ENCODE measurements at regions not wholly inside any gene's neighbourhood (a gene's known extent, or its start where the extent isn't known, plus 50 kb on each side); places are given as distances from the start of the nearest gene placed in this dataset.

DNA sequence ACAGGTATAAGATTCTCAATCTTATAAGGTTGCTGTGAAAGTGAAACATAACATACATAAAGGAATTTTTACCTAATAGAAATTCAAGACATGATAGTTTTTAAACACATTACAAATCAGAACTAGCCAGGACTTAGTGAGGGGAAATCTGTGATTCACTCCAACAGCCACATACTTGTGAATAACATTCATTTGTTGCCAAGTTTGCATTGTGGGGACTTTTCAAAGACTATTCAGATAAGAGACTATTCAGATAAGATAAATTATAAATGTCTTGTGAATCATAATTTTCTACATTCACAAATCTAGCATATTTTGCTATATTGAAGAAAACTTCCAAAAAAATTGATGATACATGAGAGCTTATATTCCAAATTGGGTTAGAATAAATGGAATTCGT lies 345.3 kb upstream of the CDH20 start:
- DNase-seq (ENCODE audit: extremely low spot score), result no peak
- ChIA-PET CTCF (interaction anchor here (1.5 kb wide), 1 partner anchor 11 kb away, joined by 3 read pairs; no protein-coding TSS in a partner anchor), POLR2A (no interaction called here)
- no peak for TF ChIP-seq CTCF (IDR thresholded peaks at IDR 0.05; ENCODE audit: control extremely low read depth, extremely low read depth, low read depth, missing control alignments)

DNA sequence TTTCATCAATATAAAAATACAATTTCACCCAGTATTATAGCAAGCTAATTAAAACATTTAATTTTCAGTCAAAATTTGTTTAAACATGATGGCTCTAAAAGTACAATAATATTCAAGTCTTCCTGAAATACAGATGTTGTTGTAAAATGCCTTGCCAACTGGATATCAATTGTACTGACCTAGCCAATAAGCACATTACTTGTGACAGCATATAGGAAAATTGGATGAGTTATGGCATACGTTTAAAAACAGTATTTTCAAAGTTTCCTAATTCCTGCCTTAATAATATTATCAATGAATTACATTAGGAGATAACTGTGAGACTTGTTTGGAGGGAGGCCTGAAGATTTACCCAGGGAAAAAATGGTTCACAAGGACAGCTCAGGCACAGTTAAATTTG lies 336.9 kb upstream of the CDH20 start:
- POLR2A ChIA-PET, result no interaction called here
- no peak for TF ChIP-seq CTCF (IDR thresholded peaks at IDR 0.05; ENCODE audit: control extremely low read depth, extremely low read depth, low read depth, missing control alignments)
- CTCF ChIA-PET, result interaction anchor here (1.2 kb wide), 1 partner anchor 19 kb away, joined by 3 read pairs; no protein-coding TSS in a partner anchor
- no peak for DNase-seq (ENCODE audit: extremely low spot score)

- CTCF ChIA-PET, result no interaction called here
- POLR2A ChIA-PET, result no interaction called here
- DNase-seq (ENCODE audit: extremely low spot score), result no peak
- TF ChIP-seq CTCF (IDR thresholded peaks at IDR 0.05; ENCODE audit: control extremely low read depth, extremely low read depth, low read depth, missing control alignments), result no peak
These were observed 336.4 kb upstream of the CDH20 start for GRCh38 chr18:60996822-60997221.

DNA sequence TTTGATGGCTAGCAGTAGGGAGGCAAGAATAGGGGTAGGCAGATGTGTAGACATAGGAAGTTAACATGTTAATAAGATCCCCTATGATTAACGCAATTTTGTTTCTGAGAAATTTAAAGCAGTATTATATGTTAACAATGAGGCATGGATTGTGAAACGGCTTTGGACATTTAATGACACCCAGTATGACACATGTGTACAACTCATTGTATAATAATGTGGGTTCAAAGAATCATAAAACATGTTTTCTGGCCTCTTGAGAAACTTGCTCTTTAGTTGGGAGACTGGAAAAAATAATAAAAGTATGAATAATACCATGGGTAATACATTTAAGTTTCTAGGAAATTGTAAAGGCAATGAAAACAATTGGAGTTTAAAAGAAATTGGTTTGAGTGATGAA lies 332.1 kb upstream of the CDH20 start:
- POLR2A ChIA-PET, result no interaction called here
- no peak for DNase-seq (ENCODE audit: extremely low spot score)
- no peak for TF ChIP-seq CTCF (IDR thresholded peaks at IDR 0.05; ENCODE audit: control extremely low read depth, extremely low read depth, low read depth, missing control alignments)
- CTCF ChIA-PET, result no interaction called here

GRCh38 chr18:61006687-61007224 lies 326.5 kb upstream of the CDH20 start:
- TF ChIP-seq CTCF (IDR thresholded peaks at IDR 0.05; ENCODE audit: control extremely low read depth, extremely low read depth, low read depth, missing control alignments), result no peak
- DNase-seq (ENCODE audit: extremely low spot score), result no peak
- CTCF ChIA-PET, result no interaction called here
- POLR2A ChIA-PET, result no interaction called here

DNA sequence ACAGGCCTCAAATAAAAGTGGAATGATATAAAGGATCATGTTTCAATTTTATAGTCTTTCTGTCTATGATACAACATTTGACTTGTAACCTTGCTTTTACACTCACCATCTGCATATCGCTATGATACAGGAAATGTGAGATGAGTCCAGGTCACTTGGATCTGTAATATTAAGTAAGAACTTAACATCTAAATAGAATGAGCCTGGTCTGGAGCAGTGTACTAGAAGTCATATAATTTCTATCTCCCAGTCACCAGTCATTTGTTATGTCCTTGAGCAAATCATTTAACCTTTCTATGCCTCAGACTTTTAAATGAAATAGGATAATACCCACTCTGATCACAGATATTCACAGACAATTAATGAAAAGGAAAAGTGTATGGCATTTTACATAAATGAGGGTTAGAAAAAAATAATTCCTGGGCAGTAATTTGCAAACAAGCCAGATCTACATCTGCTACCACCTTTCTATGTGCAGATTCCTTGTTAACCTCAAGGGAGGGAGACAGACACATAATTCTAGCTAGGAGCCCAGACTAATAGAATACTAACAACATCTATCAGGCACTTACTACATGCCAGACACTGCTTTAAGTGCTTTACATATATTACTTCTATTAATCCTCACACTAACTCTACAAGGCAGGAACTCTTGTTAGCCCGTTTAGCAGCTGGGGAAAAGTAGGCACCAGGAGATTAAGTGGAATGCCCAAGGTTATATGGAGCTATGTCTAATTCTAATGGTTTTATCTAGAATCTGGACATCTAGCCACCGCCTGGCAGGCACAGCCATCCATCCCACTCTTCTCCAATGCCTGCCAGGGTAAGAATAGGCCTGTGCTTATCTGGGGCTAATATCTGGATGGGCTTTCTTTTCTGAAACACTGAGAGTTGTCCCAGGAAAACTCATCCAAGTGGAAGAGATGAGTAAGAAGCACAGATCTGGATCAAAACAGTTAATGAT lies 313.6 kb upstream of the CDH20 start:
- no peak for TF ChIP-seq CTCF (IDR thresholded peaks at IDR 0.05; ENCODE audit: control extremely low read depth, extremely low read depth, low read depth, missing control alignments)
- CTCF ChIA-PET, result no interaction called here
- no peak for DNase-seq (ENCODE audit: extremely low spot score)
- POLR2A ChIA-PET, result no interaction called here

Data from GM10248 (cell line).